GM23338 (cell line): ENCODE measurements at regions not wholly inside any gene's neighbourhood (a gene's known extent, or its start where the extent isn't known, plus 50 kb on each side); places are given as distances from the start of the nearest gene placed in this dataset.

Experiments
- ATAC-seq: fragments of 200-7000 bp; cut with Tn5 transposase; 3 replicates; pipeline ENCODE4 v1.9.1; 2020
- DNase-seq: peaks from one replicate; pipeline ENCODE4 v3.0.0-alpha.2; 2015; ENCODE audit warnings: low spot score
- H2AFZ ChIP-seq: fragments of 200-600 bp; sonication (generic); 2 replicates; pipeline ENCODE4 v1.8.0; 2016; ENCODE audit warnings: antibody characterized with exemption, mild to moderate bottlenecking, moderate library complexity
- H3F3A ChIP-seq: fragments of 200-600 bp; sonication (generic); replicated peaks from 2 replicates; pipeline ENCODE4 v1.8.0; 2017; ENCODE audit warnings: antibody characterized with exemption, mixed run types, low read depth
- H3K27ac ChIP-seq: fragments of 200-600 bp; sonication (generic); 2 replicates; pipeline ENCODE4 v1.6.1; 2016; ENCODE audit warnings: low read depth
- H3K27me3 ChIP-seq: fragments of 200-600 bp; sonication (generic); 2 replicates; pipeline ENCODE4 v1.8.0; 2016; ENCODE audit warnings: mild to moderate bottlenecking, mixed run types, moderate library complexity; ENCODE audit not compliant: insufficient read depth
- H3K36me3 ChIP-seq: fragments of 200-600 bp; sonication (generic); 2 replicates; pipeline ENCODE4 v1.8.0; 2016; ENCODE audit warnings: mild to moderate bottlenecking; ENCODE audit not compliant: insufficient read depth
- H3K4me1 ChIP-seq: fragments of 200-600 bp; sonication (generic); 2 replicates; pipeline ENCODE4 v1.8.0; 2016; ENCODE audit warnings: mild to moderate bottlenecking, moderate library complexity; ENCODE audit not compliant: insufficient read depth
- H3K4me2 ChIP-seq: fragments of 200-600 bp; sonication (generic); 2 replicates; pipeline ENCODE4 v1.7.1; 2017; ENCODE audit warnings: mixed run types
- H3K4me3 ChIP-seq: fragments of 200-600 bp; sonication (generic); 2 replicates; pipeline ENCODE4 v1.6.1; 2016; ENCODE audit warnings: mixed run types
- H3K79me2 ChIP-seq: fragments of 200-600 bp; sonication (generic); replicated peaks from 2 replicates; pipeline ENCODE4 v1.8.0; 2017; ENCODE audit warnings: mild to moderate bottlenecking; ENCODE audit not compliant: insufficient read depth
- H3K9me2 ChIP-seq: fragments of 200-600 bp; sonication (generic); 2 replicates; pipeline ENCODE4 v1.8.0; 2017; ENCODE audit not compliant: insufficient read depth
- H4K20me1 ChIP-seq: fragments of 200-600 bp; sonication (generic); replicated peaks from 2 replicates; pipeline ENCODE4 v1.8.0; 2017; ENCODE audit warnings: mild to moderate bottlenecking; ENCODE audit not compliant: insufficient read depth
- H3K27ac Mint-ChIP-seq: 2 replicates; pipeline ENCODE4 v1.8.0; 2020; ENCODE audit warnings: inconsistent platforms, mild to moderate bottlenecking, moderate library complexity, mixed read lengths
- H3K27me3 Mint-ChIP-seq: 3 replicates; pipeline ENCODE4 v1.8.0; 2022; ENCODE audit warnings: low read depth, mild to moderate bottlenecking, moderate library complexity, mixed read lengths, inconsistent platforms; ENCODE audit not compliant: insufficient read depth, poor library complexity
- H3K36me3 Mint-ChIP-seq: 3 replicates; pipeline ENCODE4 v1.8.0; 2021; ENCODE audit warnings: low read depth, mild to moderate bottlenecking, inconsistent platforms, moderate library complexity, mixed read lengths
- H3K4me1 Mint-ChIP-seq: 3 replicates; pipeline ENCODE4 v1.8.0; 2020; ENCODE audit warnings: mild to moderate bottlenecking, inconsistent platforms, mixed read lengths
- H3K4me3 Mint-ChIP-seq: 3 replicates; pipeline ENCODE4 v1.8.0; 2021; ENCODE audit warnings: moderate library complexity, mild to moderate bottlenecking, inconsistent platforms, mixed read lengths
- H3K9me3 Mint-ChIP-seq: 3 replicates; pipeline ENCODE4 v1.8.0; 2020; ENCODE audit warnings: moderate library complexity, mild to moderate bottlenecking, inconsistent platforms, mixed read lengths
- CREB1 ChIP-seq: fragments of 250-450 bp; sonication (Bioruptor Pico); IDR thresholded peaks from 2 replicates; pipeline ENCODE4 v1.5.0; 2020; ENCODE audit warnings: low read depth, mild to moderate bottlenecking, moderate library complexity
- ETS1 ChIP-seq: IDR thresholded peaks from 2 replicates; pipeline ENCODE4 v1.6.1; 2016; ENCODE audit warnings: antibody characterized with exemption
- EZH2 ChIP-seq: fragments of 200-600 bp; sonication (generic); IDR thresholded peaks from one replicate; pipeline ENCODE4 v1.8.0; 2017; ENCODE audit warnings: antibody characterized with exemption, mild to moderate bottlenecking, low read depth; ENCODE audit not compliant: unreplicated experiment
- JUNB ChIP-seq: IDR thresholded peaks from one replicate; pipeline ENCODE4 v1.6.1; 2016; ENCODE audit warnings: antibody characterized with exemption; ENCODE audit not compliant: unreplicated experiment
- POLR2AphosphoS5 ChIP-seq: IDR thresholded peaks from 2 replicates; pipeline ENCODE4 v1.6.1; 2016; ENCODE audit warnings: antibody characterized with exemption, low read depth
- REST ChIP-seq: IDR thresholded peaks from one replicate; pipeline ENCODE4 v1.6.1; 2018; ENCODE audit warnings: antibody characterized with exemption; ENCODE audit not compliant: unreplicated experiment
- ZNF114 ChIP-seq: fragments of 250-450 bp; sonication (Bioruptor Pico); IDR thresholded peaks from 2 replicates; pipeline ENCODE4 v1.5.0; 2020; ENCODE audit warnings: mild to moderate bottlenecking, moderate library complexity
- ZNF331 ChIP-seq: fragments of 250-450 bp; sonication (Bioruptor Pico); IDR thresholded peaks from 2 replicates; pipeline ENCODE4 v1.5.0; 2020; ENCODE audit warnings: low read depth, mild to moderate bottlenecking, moderate library complexity

GRCh38 chr1:36536727-36537126 is 54.0 kb upstream of the CSF3R start:
- Histone ChIP-seq H2AFZ (no peak overlapping the region), H3F3A (no peaks in the 10 kb centered on the region), H3K27ac (no peak overlapping the region), H3K9me2 (no peaks in the 10 kb centered on the region), H3K79me2 (no peaks in the 10 kb centered on the region), H3K36me3 (no peaks in the 10 kb centered on the region), H3K4me3 (no peak overlapping the region), H4K20me1 (no peaks in the 10 kb centered on the region), H3K27me3 (no peaks in the 10 kb centered on the region), H3K4me2 (no peak overlapping the region), H3K4me1 (no peaks in the 10 kb centered on the region)
- Mint-ChIP-seq H3K9me3 (no peaks in the 10 kb centered on the region; the same call in 2 of the 3 replicates), H3K36me3 (no peaks in the 10 kb centered on the region), H3K27me3 (peaks cover 4% of the 10 kb centered on the region), H3K4me1 (no peaks in the 10 kb centered on the region; the same call in 2 of the 3 replicates), H3K4me3 (no peak overlapping the region), H3K27ac (no peak overlapping the region)
- no peak for TF ChIP-seq ETS1
- no peak for TF ChIP-seq REST
- DNase-seq (no peak), ATAC-seq (no peak)

GRCh38 chr1:36534711-36535412 is 52.1 kb upstream of the CSF3R start:
- no peak overlapping the region for H3K27ac ChIP-seq
- H3K79me2 ChIP-seq, result no peaks in the 10 kb centered on the region
- H3K27ac Mint-ChIP-seq, result no peak overlapping the region
- no peaks in the 10 kb centered on the region for H3F3A ChIP-seq
- no peaks in the 10 kb centered on the region for H3K27me3 ChIP-seq
- no peaks in the 10 kb centered on the region for H4K20me1 ChIP-seq
- no peaks in the 10 kb centered on the region for H3K36me3 ChIP-seq
- no peaks in the 10 kb centered on the region for H3K4me1 ChIP-seq
- H3K4me1 Mint-ChIP-seq, result peaks cover under 1% of the 10 kb centered on the region; the same call in 2 of the 3 replicates
- H3K4me3 ChIP-seq, result no peak overlapping the region
- no peaks in the 10 kb centered on the region; the same call in 2 of the 3 replicates for H3K9me3 Mint-ChIP-seq
- peaks cover 4% of the 10 kb centered on the region for H3K27me3 Mint-ChIP-seq
- no peak overlapping the region for H2AFZ ChIP-seq
- DNase-seq (no peak), ATAC-seq (no peak)
- no peaks in the 10 kb centered on the region for H3K9me2 ChIP-seq
- H3K4me3 Mint-ChIP-seq, result no peak overlapping the region
- no peak overlapping the region for H3K4me2 ChIP-seq
- no peaks in the 10 kb centered on the region for H3K36me3 Mint-ChIP-seq
- TF ChIP-seq CREB1 (CRISPR knock-in tag) (no peak), JUNB (no peak), POLR2AphosphoS5 (no peak), ZNF331 (CRISPR knock-in tag) (no peak), ZNF114 (CRISPR knock-in tag) (no peak), REST (no peak), ETS1 (no peak), EZH2 (no peak)
